ENCODE measurements at regions not wholly inside any gene's neighbourhood (a gene's known extent, or its start where the extent isn't known, plus 50 kb on each side); places are given as distances from the start of the nearest gene placed in this dataset.

- Histone ChIP-seq H2BK120ac (ENCODE audit: low read depth, low read length) (no peak overlapping the region), H3K23ac (ENCODE audit: low read length) (no peak overlapping the region), H4K5ac (ENCODE audit: low read length) (no peak overlapping the region), H2BK15ac (replicated peaks; ENCODE audit: low read depth) (no peak overlapping the region), H3K79me1 (ENCODE audit: low read length) (no peaks in the 10 kb centered on the region), H3K36me3 (ENCODE audit: control insufficient read depth, insufficient read depth, low read length) (no peaks in the 10 kb centered on the region), H3K4me3 (ENCODE audit: low read length) (no peak overlapping the region), H2BK5ac (ENCODE audit: low read length) (no peak overlapping the region), H3K27me3 (ENCODE audit: insufficient read depth, low read length, poor library complexity) (no peaks in the 10 kb centered on the region), H3K56ac (ENCODE audit: low read length) (no peak overlapping the region), H2AK5ac (ENCODE audit: low read length) (no peak overlapping the region), H3K79me2 (ENCODE audit: control insufficient read depth, insufficient read depth, low read length) (no peaks in the 10 kb centered on the region), H3K18ac (ENCODE audit: low read length) (no peak overlapping the region), H3K27ac (ENCODE audit: low read depth, low read length) (no peak overlapping the region), H3K9ac (ENCODE audit: low read length) (no peak overlapping the region), H3K4me2 (ENCODE audit: low read length) (no peak overlapping the region), H3K4ac (ENCODE audit: low read depth, low read length) (no peak overlapping the region), H3K4me1 (ENCODE audit: control insufficient read depth, low read depth, low read length) (no peaks in the 10 kb centered on the region), H4K8ac (ENCODE audit: low read depth, low read length) (no peak overlapping the region)
- peak; percentile 91 for DNase-seq
These were observed 208.8 kb downstream of the STK31 start for GRCh38 chr7:23918856-23919255.

GRCh38 chr7:23925088-23925487, 215.1 kb downstream of the STK31 start:
- H4K8ac ChIP-seq (ENCODE audit: low read depth, low read length) = no peak overlapping the region
- no peak overlapping the region for H3K4me3 ChIP-seq (ENCODE audit: low read length)
- no peak overlapping the region for H2BK5ac ChIP-seq (ENCODE audit: low read length)
- no peak overlapping the region for H3K9ac ChIP-seq (ENCODE audit: low read length)
- H4K5ac ChIP-seq (ENCODE audit: low read length) = no peak overlapping the region
- H3K27me3 ChIP-seq (ENCODE audit: insufficient read depth, low read length, poor library complexity) = no peaks in the 10 kb centered on the region
- no peak overlapping the region for H3K18ac ChIP-seq (ENCODE audit: low read length)
- no CpG with 5 or more reads among the region's 5 CpGs for WGBS (ENCODE audit: extremely low coverage, insufficient coverage, low lambda C conversion rate)
- no peak for DNase-seq
- no peaks in the 10 kb centered on the region for H3K79me2 ChIP-seq (ENCODE audit: control insufficient read depth, insufficient read depth, low read length)
- no peak overlapping the region for H3K23ac ChIP-seq (ENCODE audit: low read length)
- H3K79me1 ChIP-seq (ENCODE audit: low read length) = no peaks in the 10 kb centered on the region
- H2AK5ac ChIP-seq (ENCODE audit: low read length) = no peak overlapping the region
- no peak overlapping the region for H3K27ac ChIP-seq (ENCODE audit: low read depth, low read length)
- no peak overlapping the region for H3K4me2 ChIP-seq (ENCODE audit: low read length)
- H3K36me3 ChIP-seq (ENCODE audit: control insufficient read depth, insufficient read depth, low read length) = no peaks in the 10 kb centered on the region
- H2BK15ac ChIP-seq (replicated peaks; ENCODE audit: low read depth) = no peak overlapping the region
- no peak overlapping the region for H2BK120ac ChIP-seq (ENCODE audit: low read depth, low read length)
- H3K4me1 ChIP-seq (ENCODE audit: control insufficient read depth, low read depth, low read length) = no peaks in the 10 kb centered on the region
- H3K4ac ChIP-seq (ENCODE audit: low read depth, low read length) = no peak overlapping the region
- no peak overlapping the region for H3K56ac ChIP-seq (ENCODE audit: low read length)

DNA sequence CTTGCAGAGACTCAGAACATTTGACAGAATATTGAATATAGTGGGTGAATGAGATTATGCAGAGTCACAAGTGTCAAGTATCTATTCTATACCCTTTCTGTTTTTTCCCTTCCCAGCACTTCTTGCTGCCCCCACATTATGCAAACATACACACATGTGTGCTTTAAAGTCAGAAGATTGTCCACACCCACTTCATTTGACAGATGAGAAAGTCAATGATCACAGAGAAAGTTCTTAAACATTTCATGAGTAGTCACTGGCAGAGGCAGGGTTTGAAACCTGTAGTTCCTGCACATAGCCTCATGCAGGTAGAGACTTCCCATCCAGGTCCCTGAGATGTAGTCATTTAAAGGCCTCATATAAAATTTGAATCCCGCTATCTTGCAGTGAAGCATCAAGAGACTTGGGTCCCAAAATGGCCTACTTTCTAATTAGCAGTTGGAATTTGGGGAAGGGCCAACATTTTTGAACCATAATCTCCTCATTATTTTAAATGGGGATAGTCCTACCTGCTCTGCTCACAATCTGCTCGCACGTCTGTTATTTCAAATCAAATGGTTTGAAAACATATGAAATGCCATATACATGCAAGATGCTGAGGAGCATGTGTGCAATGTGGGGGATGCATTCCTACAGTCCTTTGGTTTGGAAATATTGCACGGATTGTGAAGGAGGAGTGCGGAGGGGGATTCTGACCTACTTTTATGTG, 217.8 kb downstream of the STK31 start:
- Histone ChIP-seq H3K18ac (ENCODE audit: low read length) (no peak overlapping the region), H2BK120ac (ENCODE audit: low read depth, low read length) (no peak overlapping the region), H2BK5ac (ENCODE audit: low read length) (no peak overlapping the region), H3K4ac (ENCODE audit: low read depth, low read length) (no peak overlapping the region), H3K79me2 (ENCODE audit: control insufficient read depth, insufficient read depth, low read length) (no peaks in the 10 kb centered on the region), H3K27me3 (ENCODE audit: insufficient read depth, low read length, poor library complexity) (no peaks in the 10 kb centered on the region), H2BK15ac (replicated peaks; ENCODE audit: low read depth) (no peak overlapping the region), H3K36me3 (ENCODE audit: control insufficient read depth, insufficient read depth, low read length) (no peaks in the 10 kb centered on the region), H3K56ac (ENCODE audit: low read length) (no peak overlapping the region), H3K4me3 (ENCODE audit: low read length) (no peak overlapping the region), H3K4me1 (ENCODE audit: control insufficient read depth, low read depth, low read length) (no peaks in the 10 kb centered on the region), H2AK5ac (ENCODE audit: low read length) (no peak overlapping the region), H3K9ac (ENCODE audit: low read length) (no peak overlapping the region), H3K4me2 (ENCODE audit: low read length) (no peak overlapping the region), H3K27ac (ENCODE audit: low read depth, low read length) (no peak overlapping the region), H3K23ac (ENCODE audit: low read length) (no peak overlapping the region), H3K79me1 (ENCODE audit: low read length) (no peaks in the 10 kb centered on the region), H4K5ac (ENCODE audit: low read length) (no peak overlapping the region), H4K8ac (ENCODE audit: low read depth, low read length) (no peak overlapping the region)
- no CpG with 5 or more reads among the region's 5 CpGs for WGBS (ENCODE audit: extremely low coverage, insufficient coverage, low lambda C conversion rate)
- DNase-seq = no peak

- Histone ChIP-seq H3K4me3 (ENCODE audit: low read length) (no peak overlapping the region), H3K4me2 (ENCODE audit: low read length) (no peak overlapping the region), H2BK120ac (ENCODE audit: low read depth, low read length) (no peak overlapping the region), H3K56ac (ENCODE audit: low read length) (no peak overlapping the region), H2BK15ac (replicated peaks; ENCODE audit: low read depth) (no peak overlapping the region), H2AK5ac (ENCODE audit: low read length) (no peak overlapping the region), H3K27ac (ENCODE audit: low read depth, low read length) (no peak overlapping the region), H3K36me3 (ENCODE audit: control insufficient read depth, insufficient read depth, low read length) (no peaks in the 10 kb centered on the region), H3K23ac (ENCODE audit: low read length) (no peak overlapping the region), H3K4ac (ENCODE audit: low read depth, low read length) (no peak overlapping the region), H2BK5ac (ENCODE audit: low read length) (no peak overlapping the region), H4K8ac (ENCODE audit: low read depth, low read length) (no peak overlapping the region), H3K9ac (ENCODE audit: low read length) (no peak overlapping the region), H3K79me2 (ENCODE audit: control insufficient read depth, insufficient read depth, low read length) (no peaks in the 10 kb centered on the region), H3K4me1 (ENCODE audit: control insufficient read depth, low read depth, low read length) (no peaks in the 10 kb centered on the region), H3K18ac (ENCODE audit: low read length) (no peak overlapping the region), H4K5ac (ENCODE audit: low read length) (no peak overlapping the region), H3K79me1 (ENCODE audit: low read length) (no peaks in the 10 kb centered on the region), H3K27me3 (ENCODE audit: insufficient read depth, low read length, poor library complexity) (no peaks in the 10 kb centered on the region)
- no peak for DNase-seq
- WGBS (ENCODE audit: extremely low coverage, insufficient coverage, low lambda C conversion rate) = no CpG with 5 or more reads among the region's 3 CpGs
These were observed 218.4 kb downstream of the STK31 start for GRCh38 chr7:23928418-23928775.

DNA sequence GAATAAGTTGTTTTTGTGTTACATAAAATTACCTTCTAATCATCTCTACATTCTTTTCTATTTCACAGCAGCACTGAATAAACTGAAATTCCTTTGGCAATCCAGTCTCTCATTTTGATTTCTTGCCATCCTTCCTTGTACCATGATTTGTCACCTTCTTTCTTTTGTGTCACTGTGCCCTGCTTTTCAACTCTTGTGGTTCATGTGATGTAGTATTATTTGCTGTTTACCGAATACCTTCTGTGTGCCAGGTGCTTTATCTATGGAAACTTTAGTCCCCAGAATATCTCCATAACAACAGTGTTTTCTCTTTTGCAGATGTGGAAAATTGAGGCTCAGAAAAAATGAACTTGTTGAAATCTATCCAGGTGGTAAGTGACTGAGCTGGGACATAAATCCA, 220.3 kb downstream of the STK31 start:
- H3K9ac ChIP-seq (ENCODE audit: low read length) = no peak overlapping the region
- no peak overlapping the region for H3K4me2 ChIP-seq (ENCODE audit: low read length)
- no peak overlapping the region for H3K23ac ChIP-seq (ENCODE audit: low read length)
- H4K8ac ChIP-seq (ENCODE audit: low read depth, low read length) = no peak overlapping the region
- WGBS (ENCODE audit: extremely low coverage, insufficient coverage, low lambda C conversion rate) = no CpG with 5 or more reads among the region's 1 CpG
- H3K27ac ChIP-seq (ENCODE audit: low read depth, low read length) = no peak overlapping the region
- H2BK5ac ChIP-seq (ENCODE audit: low read length) = no peak overlapping the region
- H3K79me2 ChIP-seq (ENCODE audit: control insufficient read depth, insufficient read depth, low read length) = no peaks in the 10 kb centered on the region
- H3K18ac ChIP-seq (ENCODE audit: low read length) = no peak overlapping the region
- no peaks in the 10 kb centered on the region for H3K27me3 ChIP-seq (ENCODE audit: insufficient read depth, low read length, poor library complexity)
- H3K79me1 ChIP-seq (ENCODE audit: low read length) = no peaks in the 10 kb centered on the region
- no peaks in the 10 kb centered on the region for H3K4me1 ChIP-seq (ENCODE audit: control insufficient read depth, low read depth, low read length)
- no peak overlapping the region for H2BK120ac ChIP-seq (ENCODE audit: low read depth, low read length)
- no peak overlapping the region for H3K4me3 ChIP-seq (ENCODE audit: low read length)
- no peak overlapping the region for H2AK5ac ChIP-seq (ENCODE audit: low read length)
- H2BK15ac ChIP-seq (replicated peaks; ENCODE audit: low read depth) = no peak overlapping the region
- no peak for DNase-seq
- no peak overlapping the region for H3K56ac ChIP-seq (ENCODE audit: low read length)
- no peaks in the 10 kb centered on the region for H3K36me3 ChIP-seq (ENCODE audit: control insufficient read depth, insufficient read depth, low read length)
- no peak overlapping the region for H4K5ac ChIP-seq (ENCODE audit: low read length)
- H3K4ac ChIP-seq (ENCODE audit: low read depth, low read length) = no peak overlapping the region

DNA sequence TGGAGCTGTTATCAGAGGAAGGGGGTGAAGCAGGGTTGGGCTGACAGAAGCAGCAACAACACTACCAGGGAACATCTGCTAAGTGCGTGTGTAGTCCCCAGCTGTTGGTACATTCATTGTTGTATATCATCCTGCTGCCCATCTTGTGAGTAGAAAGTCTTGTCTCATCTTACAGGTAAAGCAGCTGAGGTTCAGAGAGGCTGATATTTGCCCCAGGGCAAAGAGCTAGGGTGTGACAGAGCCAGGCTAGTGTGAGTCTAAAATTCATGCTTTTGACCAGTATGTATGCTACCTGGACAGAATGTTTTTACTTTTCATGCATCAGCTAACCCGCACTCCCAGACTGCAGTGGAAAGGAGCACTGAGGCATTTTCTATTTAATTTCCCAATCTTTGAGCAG, 221.6 kb downstream of the STK31 start:
- no peak overlapping the region for H3K4me2 ChIP-seq (ENCODE audit: low read length)
- H3K4me1 ChIP-seq (ENCODE audit: control insufficient read depth, low read depth, low read length) = no peaks in the 10 kb centered on the region
- no peak overlapping the region for H3K27ac ChIP-seq (ENCODE audit: low read depth, low read length)
- no peak overlapping the region for H3K23ac ChIP-seq (ENCODE audit: low read length)
- H3K36me3 ChIP-seq (ENCODE audit: control insufficient read depth, insufficient read depth, low read length) = no peaks in the 10 kb centered on the region
- WGBS (ENCODE audit: extremely low coverage, insufficient coverage, low lambda C conversion rate) = no CpG with 5 or more reads among the region's 2 CpGs
- no peak overlapping the region for H3K18ac ChIP-seq (ENCODE audit: low read length)
- no peak overlapping the region for H2BK15ac ChIP-seq (replicated peaks; ENCODE audit: low read depth)
- H3K56ac ChIP-seq (ENCODE audit: low read length) = no peak overlapping the region
- no peak for DNase-seq
- H2BK120ac ChIP-seq (ENCODE audit: low read depth, low read length) = no peak overlapping the region
- H2AK5ac ChIP-seq (ENCODE audit: low read length) = no peak overlapping the region
- H3K4ac ChIP-seq (ENCODE audit: low read depth, low read length) = no peak overlapping the region
- no peak overlapping the region for H3K4me3 ChIP-seq (ENCODE audit: low read length)
- H3K79me1 ChIP-seq (ENCODE audit: low read length) = no peaks in the 10 kb centered on the region
- H4K5ac ChIP-seq (ENCODE audit: low read length) = no peak overlapping the region
- no peak overlapping the region for H3K9ac ChIP-seq (ENCODE audit: low read length)
- H3K27me3 ChIP-seq (ENCODE audit: insufficient read depth, low read length, poor library complexity) = no peaks in the 10 kb centered on the region
- H3K79me2 ChIP-seq (ENCODE audit: control insufficient read depth, insufficient read depth, low read length) = no peaks in the 10 kb centered on the region
- H4K8ac ChIP-seq (ENCODE audit: low read depth, low read length) = no peak overlapping the region
- no peak overlapping the region for H2BK5ac ChIP-seq (ENCODE audit: low read length)
